HCT116 (cell line): ENCODE measurements at regions not wholly inside any gene's neighbourhood (a gene's known extent, or its start where the extent isn't known, plus 50 kb on each side); places are given as distances from the start of the nearest gene placed in this dataset.

Experiments used
- ATAC-seq: fragments of 200-7000 bp; cut with Tn5 transposase; 2 replicates; pipeline ENCODE4 v1.9.1; 2020; ENCODE audit warnings: mild to moderate bottlenecking, moderate library complexity
- BruUV-seq: library from RNA; stranded (reverse); fragments of 400-500 nt; replicated peaks from 2 replicates; lab custom pipeline; 2021; lab: Mats Ljungman, UMichigan
- CTCF ChIA-PET: fragments of 300-600 bp; sonication (Branson Sonifier 250); formaldehyde crosslinking; loops from one replicate; lab custom pipeline; 2021; ENCODE audit warnings: antibody characterized with exemption; lab: Charles Lee
- POLR2A ChIA-PET: fragments of 300-600, 350-600 bp; sonication (Branson Sonifier 250); formaldehyde crosslinking; loops from one replicate; lab custom pipeline; 2021; ENCODE audit warnings: antibody characterized with exemption; lab: Charles Lee
- RAD21 ChIA-PET, 2 experiments: fragments of 300-600 bp; sonication (Branson Sonifier 250); formaldehyde crosslinking; loops; one replicate each; lab custom pipeline; 2023; ENCODE audit warnings: low total read pairs in 2 of 2; ENCODE audit not compliant: uncharacterized antibody in 2 of 2, unreplicated experiment in 2 of 2, low non-redundant PET in 1 of 2; lab: Charles Lee
- DNase-seq: peaks from one replicate; pipeline ENCODE4 v3.0.0-alpha.2; 2010; ENCODE audit warnings: low read depth, low spot score
- H2AFZ ChIP-seq: fragments of 200-600 bp; shearing (Covaris generic), sonication (generic); 2 replicates; pipeline ENCODE4 v1.6.1; 2017; ENCODE audit warnings: low read depth, mixed run types, mixed read lengths, antibody characterized with exemption, low read length; ENCODE audit not compliant: poor library complexity, severe bottlenecking
- H3K27ac ChIP-seq: 2 replicates; pipeline ENCODE4 v1.5.1; 2012; ENCODE audit warnings: low read depth, low read length
- H3K27me3 ChIP-seq: fragments of 200-600 bp; sonication (generic); 2 replicates; pipeline ENCODE4 v1.6.1; 2016; ENCODE audit warnings: mixed run types, low read length, mixed read lengths; ENCODE audit not compliant: insufficient read depth
- H3K36me3 ChIP-seq, 2 experiments: fragments of 200-500 bp in 1 of 2; fragments of 200-600 bp in 1 of 2; sonication (Bioruptor generic) in 1 of 2; sonication (generic) in 1 of 2; 2 replicates each; pipeline versions ENCODE4 v1.5.1 to v1.6.1; 2014 to 2016; ENCODE audit warnings: low read length in 2 of 2, inconsistent platforms in 1 of 2, mixed read lengths in 1 of 2, mixed run types in 1 of 2; ENCODE audit not compliant: insufficient read depth in 2 of 2, control insufficient read depth in 1 of 2
- H3K4me1 ChIP-seq, 2 experiments: fragments of 200-600 bp in 1 of 2; sonication (generic) in 1 of 2; 2 replicates each; pipeline versions ENCODE4 v1.5.1 to v1.6.1; 2012 to 2017; ENCODE audit warnings: low read length in 2 of 2, inconsistent platforms in 1 of 2, mild to moderate bottlenecking in 1 of 2, mixed read lengths in 1 of 2, mixed run types in 1 of 2, moderate library complexity in 1 of 2; ENCODE audit not compliant: insufficient read depth in 2 of 2, control insufficient read depth in 1 of 2
- H3K4me2 ChIP-seq: fragments of 200-600 bp; sonication (generic); 2 replicates; pipeline ENCODE4 v1.6.1; 2017; ENCODE audit warnings: mixed run types, low read length, mixed read lengths
- H3K4me3 ChIP-seq, 2 experiments: fragments of 200-600 bp in 1 of 2; sonication (generic) in 1 of 2; replicated peaks in 1 of 2; 2 replicates each; pipeline ENCODE4 v1.5.1; 2011 to 2016; ENCODE audit warnings: low read length in 2 of 2, control low read depth in 1 of 2, low read depth in 1 of 2, mild to moderate bottlenecking in 1 of 2, mixed read lengths in 1 of 2, mixed run types in 1 of 2
- H3K79me2 ChIP-seq: fragments of 200-600 bp; sonication (generic); 2 replicates; pipeline ENCODE4 v1.6.1; 2017; ENCODE audit warnings: mild to moderate bottlenecking, mixed run types, low read length, moderate library complexity, mixed read lengths; ENCODE audit not compliant: insufficient read depth
- H3K9ac ChIP-seq: fragments of 200-600 bp; sonication (generic); 2 replicates; pipeline ENCODE4 v1.6.1; 2016; ENCODE audit warnings: low read length, mixed read lengths
- H3K9me2 ChIP-seq: fragments of 200-600 bp; sonication (generic), shearing (Covaris generic); 2 replicates; pipeline ENCODE4 v1.6.1; 2017; ENCODE audit warnings: mixed run types, mild to moderate bottlenecking, moderate library complexity; ENCODE audit not compliant: insufficient read depth
- H3K9me3 ChIP-seq, 2 experiments: fragments of 200-500 bp in 1 of 2; fragments of 200-600 bp in 1 of 2; sonication (Bioruptor generic) in 1 of 2; sonication (generic) in 1 of 2; 2 replicates each; pipeline ENCODE4 v1.6.1; 2014 to 2017; ENCODE audit warnings: low read length in 2 of 2, mixed read lengths in 2 of 2, inconsistent platforms in 1 of 2, low read depth in 1 of 2, mild to moderate bottlenecking in 1 of 2, mixed run types in 1 of 2, moderate library complexity in 1 of 2; ENCODE audit not compliant: control insufficient read depth in 1 of 2, insufficient read depth in 1 of 2
- H4K20me1 ChIP-seq: fragments of 200-600 bp; sonication (generic), shearing (Covaris generic); 2 replicates; pipeline ENCODE4 v1.6.1; 2017; ENCODE audit warnings: mixed run types, mild to moderate bottlenecking, moderate library complexity; ENCODE audit not compliant: insufficient read depth
- CBX3 ChIP-seq: IDR thresholded peaks from 2 replicates; pipeline ENCODE4 v1.6.1; 2012; ENCODE audit warnings: low read depth
- CEBPB ChIP-seq: IDR thresholded peaks from 2 replicates; pipeline ENCODE4 v1.6.1; 2012; ENCODE audit warnings: low read depth
- EGR1 ChIP-seq: IDR thresholded peaks from 2 replicates; pipeline ENCODE4 v1.6.1; 2012; ENCODE audit warnings: low read depth
- ELF1 ChIP-seq: IDR thresholded peaks from 2 replicates; pipeline ENCODE4 v1.6.1; 2012; ENCODE audit warnings: low read depth, borderline replicate concordance
- EZH2phosphoT487 ChIP-seq: fragments of 200-600 bp; IDR thresholded peaks from 2 replicates; pipeline ENCODE4 v1.6.1; 2018; ENCODE audit warnings: antibody characterized with exemption, borderline replicate concordance
- FOSL1 ChIP-seq: IDR thresholded peaks from 2 replicates; pipeline ENCODE4 v1.6.1; 2012; ENCODE audit warnings: low read depth
- JUND ChIP-seq: IDR thresholded peaks from 2 replicates; pipeline ENCODE4 v1.6.1; 2012
- POLR2A ChIP-seq: IDR thresholded peaks from 2 replicates; pipeline ENCODE4 v1.7.0; 2011; ENCODE audit warnings: borderline replicate concordance; ENCODE audit not compliant: insufficient read depth, insufficient read length; ENCODE audit errors: extremely low read depth
- POLR2AphosphoS5 ChIP-seq: IDR thresholded peaks from 2 replicates; pipeline ENCODE4 v1.6.1; 2011; ENCODE audit warnings: mild to moderate bottlenecking, low read depth, low read length, moderate library complexity
- RAD21 ChIP-seq: IDR thresholded peaks from 2 replicates; pipeline ENCODE4 v1.6.1; 2012; ENCODE audit warnings: low read depth, mild to moderate bottlenecking
- SIN3A ChIP-seq: IDR thresholded peaks from 2 replicates; pipeline ENCODE4 v1.6.1; 2012; ENCODE audit warnings: low read depth
- SP1 ChIP-seq: IDR thresholded peaks from 2 replicates; pipeline ENCODE4 v1.6.1; 2012; ENCODE audit warnings: low read depth
- SRF ChIP-seq: IDR thresholded peaks from 2 replicates; pipeline ENCODE4 v1.6.1; 2012; ENCODE audit warnings: low read depth
- TCF7L2 ChIP-seq: IDR thresholded peaks from 2 replicates; pipeline ENCODE4 v1.7.0; 2011; ENCODE audit warnings: borderline replicate concordance, inconsistent platforms; ENCODE audit not compliant: insufficient read depth, insufficient read length; ENCODE audit errors: extremely low read depth
- YY1 ChIP-seq: IDR thresholded peaks from 2 replicates; pipeline ENCODE4 v1.6.1; 2011; ENCODE audit warnings: low read length, low read depth, moderate library complexity, mild to moderate bottlenecking; ENCODE audit not compliant: insufficient replicate concordance; ENCODE audit errors: extremely low read depth
- ZFX ChIP-seq: fragments of 450-650 bp; IDR thresholded peaks from 2 replicates; pipeline ENCODE4 v1.6.1; 2017
- intact Hi-C: fragments of 100-400 bp; cut with micrococcal nuclease; formaldehyde crosslinking; loops from 2 replicates; pipeline ENCODE4 v1.10.0; 2022
- TF ChIP-seq, protein P1 (sequence below): IDR thresholded peaks from 2 replicates; pipeline ENCODE4 v1.6.1; 2011; ENCODE audit warnings: mild to moderate bottlenecking, low read length, moderate library complexity; ENCODE audit not compliant: insufficient replicate concordance; ENCODE audit errors: extremely low read depth
- TF ChIP-seq, protein P2 (sequence below), 3 experiments: fragments of 200-600 bp in 1 of 3; sonication (generic) in 1 of 3; IDR thresholded peaks in 2 of 3; conservative IDR thresholded peaks in 1 of 3; 2 replicates each; pipeline ENCODE4 v1.5.1; 2012 to 2017; ENCODE audit warnings: low read depth in 2 of 3, low read length in 2 of 3, antibody characterized with exemption in 1 of 3, borderline replicate concordance in 1 of 3, control low read depth in 1 of 3, mild to moderate bottlenecking in 1 of 3, mixed read lengths in 1 of 3, mixed run types in 1 of 3, moderate library complexity in 1 of 3; ENCODE audit not compliant: insufficient read depth in 1 of 3
- TF ChIP-seq, protein P3 (sequence below): IDR thresholded peaks from 2 replicates; pipeline ENCODE4 v1.6.1; 2012

DNA sequence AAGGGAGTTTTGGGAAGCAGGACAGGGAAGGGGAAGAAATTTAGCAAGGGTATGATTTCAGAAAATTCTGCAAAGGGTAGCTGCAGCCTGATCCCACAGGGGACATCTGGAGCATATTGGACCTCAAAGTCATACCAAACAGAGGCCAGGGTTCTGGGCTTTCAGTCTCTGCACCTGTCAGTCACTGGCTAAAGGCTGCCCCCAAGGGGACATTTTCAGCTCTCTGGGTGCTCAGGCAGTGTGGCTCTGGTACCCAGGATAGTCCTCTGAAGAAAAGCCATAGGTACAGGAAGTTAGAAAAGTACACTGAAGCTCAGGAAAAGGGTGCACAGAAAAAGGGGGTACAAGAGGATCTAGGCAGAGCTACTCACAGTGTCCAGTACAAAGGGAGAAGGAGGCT, 149.2 kb downstream of the INSIG2 start:
- ChIA-PET RAD21 (no interaction called here), POLR2A (interaction anchor here (0.5 kb wide), 1 partner anchor 208 kb away, joined by 3 read pairs; no protein-coding TSS in a partner anchor), CTCF (no interaction called here)
- Histone ChIP-seq H3K9me2 (no peaks in the 10 kb centered on the region), H3K27ac (no peak overlapping the region), H3K9me3 (no peaks in the 10 kb centered on the region), H2AFZ (no peak overlapping the region), H3K36me3 (no peaks in the 10 kb centered on the region), H3K4me3 (no peak overlapping the region), H3K79me2 (no peaks in the 10 kb centered on the region), H4K20me1 (no peaks in the 10 kb centered on the region), H3K4me2 (no peak overlapping the region), H3K4me1 (peaks cover 0 to 5% of the 10 kb centered on the region in 2 experiments; a peak in 1 of 4 replicates), H3K27me3 (no peaks in the 10 kb centered on the region), H3K9ac (no peak overlapping the region)
- no peak for DNase-seq
- no peak for ATAC-seq
- intact Hi-C loops: no loop called here
- TF ChIP-seq EGR1 (no peak), RAD21 (peak; percentile 20; the same call in 1 of the 2 replicates)
- no TSS peak for BruUV-seq

DNA sequence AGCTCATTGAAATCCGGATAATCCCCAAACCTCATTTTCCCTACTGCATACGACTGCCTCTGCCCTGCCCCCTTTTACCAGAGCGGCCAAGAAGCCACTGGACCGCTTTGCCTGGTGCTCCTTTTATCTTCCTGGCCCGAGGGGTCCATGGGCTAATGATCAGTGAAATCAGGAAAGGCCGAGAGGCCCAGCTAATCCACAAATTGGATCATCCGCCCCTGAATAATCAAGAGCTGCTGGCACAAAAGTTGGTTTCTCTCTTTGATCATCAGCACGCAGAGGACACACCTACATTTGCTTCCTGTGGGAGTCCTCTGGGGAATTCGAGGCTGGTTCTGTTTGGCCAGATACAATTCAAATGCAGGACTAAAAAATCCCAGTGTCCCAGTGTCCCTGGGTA, 144.5 kb downstream of the INSIG2 start:
- Histone ChIP-seq H2AFZ (no peak overlapping the region), H3K9me3 (no peaks in the 10 kb centered on the region), H3K36me3 (no peaks in the 10 kb centered on the region), H3K4me2 (no peak overlapping the region), H3K9ac (no peak overlapping the region), H3K27ac (no peak overlapping the region), H3K27me3 (no peaks in the 10 kb centered on the region), H4K20me1 (no peaks in the 10 kb centered on the region), H3K79me2 (no peaks in the 10 kb centered on the region), H3K4me3 (no peak overlapping the region), H3K9me2 (no peaks in the 10 kb centered on the region), H3K4me1 (peaks cover 0 to 4% of the 10 kb centered on the region in 2 experiments; a peak in 1 of 4 replicates)
- ChIA-PET RAD21 (no interaction called here), POLR2A (no interaction called here), CTCF (interaction anchor here (1.3 kb wide), 1 partner anchor 186 kb away, joined by 3 read pairs; no protein-coding TSS in a partner anchor)
- no TSS peak for BruUV-seq
- DNase-seq: no peak
- intact Hi-C loops: no loop called here
- no peak for ATAC-seq
- TF ChIP-seq TCF7L2 (no peak), POLR2AphosphoS5 (no peak), ZFX (no peak), SIN3A (no peak), CEBPB (no peak), EGR1 (no peak), YY1 (no peak), SRF (no peak), SP1 (no peak), FOSL1 (no peak), POLR2A (no peak), CBX3 (no peak), JUND (no peak), EZH2phosphoT487 (no peak), RAD21 (no peak), ELF1 (no peak)
- TF ChIP-seq, protein P1, sequence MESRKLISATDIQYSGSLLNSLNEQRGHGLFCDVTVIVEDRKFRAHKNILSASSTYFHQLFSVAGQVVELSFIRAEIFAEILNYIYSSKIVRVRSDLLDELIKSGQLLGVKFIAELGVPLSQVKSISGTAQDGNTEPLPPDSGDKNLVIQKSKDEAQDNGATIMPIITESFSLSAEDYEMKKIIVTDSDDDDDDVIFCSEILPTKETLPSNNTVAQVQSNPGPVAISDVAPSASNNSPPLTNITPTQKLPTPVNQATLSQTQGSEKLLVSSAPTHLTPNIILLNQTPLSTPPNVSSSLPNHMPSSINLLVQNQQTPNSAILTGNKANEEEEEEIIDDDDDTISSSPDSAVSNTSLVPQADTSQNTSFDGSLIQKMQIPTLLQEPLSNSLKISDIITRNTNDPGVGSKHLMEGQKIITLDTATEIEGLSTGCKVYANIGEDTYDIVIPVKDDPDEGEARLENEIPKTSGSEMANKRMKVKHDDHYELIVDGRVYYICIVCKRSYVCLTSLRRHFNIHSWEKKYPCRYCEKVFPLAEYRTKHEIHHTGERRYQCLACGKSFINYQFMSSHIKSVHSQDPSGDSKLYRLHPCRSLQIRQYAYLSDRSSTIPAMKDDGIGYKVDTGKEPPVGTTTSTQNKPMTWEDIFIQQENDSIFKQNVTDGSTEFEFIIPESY: no peak
- TF ChIP-seq, protein P2, sequence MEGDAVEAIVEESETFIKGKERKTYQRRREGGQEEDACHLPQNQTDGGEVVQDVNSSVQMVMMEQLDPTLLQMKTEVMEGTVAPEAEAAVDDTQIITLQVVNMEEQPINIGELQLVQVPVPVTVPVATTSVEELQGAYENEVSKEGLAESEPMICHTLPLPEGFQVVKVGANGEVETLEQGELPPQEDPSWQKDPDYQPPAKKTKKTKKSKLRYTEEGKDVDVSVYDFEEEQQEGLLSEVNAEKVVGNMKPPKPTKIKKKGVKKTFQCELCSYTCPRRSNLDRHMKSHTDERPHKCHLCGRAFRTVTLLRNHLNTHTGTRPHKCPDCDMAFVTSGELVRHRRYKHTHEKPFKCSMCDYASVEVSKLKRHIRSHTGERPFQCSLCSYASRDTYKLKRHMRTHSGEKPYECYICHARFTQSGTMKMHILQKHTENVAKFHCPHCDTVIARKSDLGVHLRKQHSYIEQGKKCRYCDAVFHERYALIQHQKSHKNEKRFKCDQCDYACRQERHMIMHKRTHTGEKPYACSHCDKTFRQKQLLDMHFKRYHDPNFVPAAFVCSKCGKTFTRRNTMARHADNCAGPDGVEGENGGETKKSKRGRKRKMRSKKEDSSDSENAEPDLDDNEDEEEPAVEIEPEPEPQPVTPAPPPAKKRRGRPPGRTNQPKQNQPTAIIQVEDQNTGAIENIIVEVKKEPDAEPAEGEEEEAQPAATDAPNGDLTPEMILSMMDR (IDR thresholded peaks at IDR 0.05 in 2 of 3, conservative IDR thresholded peaks at IDR 0.05 in 1 of 3; ENCODE audit: borderline replicate concordance in 1 of 3, insufficient read depth in 1 of 3, low read depth in 2 of 3, low read length in 2 of 3): no peak
- TF ChIP-seq, protein P3, sequence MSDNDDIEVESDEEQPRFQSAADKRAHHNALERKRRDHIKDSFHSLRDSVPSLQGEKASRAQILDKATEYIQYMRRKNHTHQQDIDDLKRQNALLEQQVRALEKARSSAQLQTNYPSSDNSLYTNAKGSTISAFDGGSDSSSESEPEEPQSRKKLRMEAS: no peak
